ENCODE measurements at regions not wholly inside any gene's neighbourhood (a gene's known extent, or its start where the extent isn't known, plus 50 kb on each side); places are given as distances from the start of the nearest gene placed in this dataset.

DNA sequence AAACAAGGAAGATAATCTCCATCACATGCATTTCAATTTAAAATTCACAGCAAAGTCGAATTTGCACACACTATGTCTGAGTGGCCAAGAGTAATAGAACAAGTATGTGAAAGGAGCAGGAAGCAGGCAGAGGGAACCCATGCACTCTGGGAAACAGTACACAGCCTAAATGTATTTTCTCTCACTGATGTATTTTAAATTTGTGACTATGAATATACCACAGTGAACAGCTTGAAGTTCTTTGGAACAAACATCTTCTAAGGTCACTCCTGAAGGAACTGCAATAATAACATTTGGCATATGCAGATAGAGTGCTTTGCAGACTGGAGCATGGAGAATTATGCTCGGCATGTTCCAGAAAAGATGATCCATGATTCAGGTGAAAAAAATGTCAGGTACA is 223.1 kb upstream of the PKN2 start:
- TF ChIP-seq POLR2AphosphoS5 (IDR thresholded peaks at IDR 0.05) (no peak), POLR2A (IDR thresholded peaks at IDR 0.05) (no peak), EP300 (IDR thresholded peaks at IDR 0.05; ENCODE audit: low read depth) (no peak)
- TF ChIP-seq, protein P1, sequence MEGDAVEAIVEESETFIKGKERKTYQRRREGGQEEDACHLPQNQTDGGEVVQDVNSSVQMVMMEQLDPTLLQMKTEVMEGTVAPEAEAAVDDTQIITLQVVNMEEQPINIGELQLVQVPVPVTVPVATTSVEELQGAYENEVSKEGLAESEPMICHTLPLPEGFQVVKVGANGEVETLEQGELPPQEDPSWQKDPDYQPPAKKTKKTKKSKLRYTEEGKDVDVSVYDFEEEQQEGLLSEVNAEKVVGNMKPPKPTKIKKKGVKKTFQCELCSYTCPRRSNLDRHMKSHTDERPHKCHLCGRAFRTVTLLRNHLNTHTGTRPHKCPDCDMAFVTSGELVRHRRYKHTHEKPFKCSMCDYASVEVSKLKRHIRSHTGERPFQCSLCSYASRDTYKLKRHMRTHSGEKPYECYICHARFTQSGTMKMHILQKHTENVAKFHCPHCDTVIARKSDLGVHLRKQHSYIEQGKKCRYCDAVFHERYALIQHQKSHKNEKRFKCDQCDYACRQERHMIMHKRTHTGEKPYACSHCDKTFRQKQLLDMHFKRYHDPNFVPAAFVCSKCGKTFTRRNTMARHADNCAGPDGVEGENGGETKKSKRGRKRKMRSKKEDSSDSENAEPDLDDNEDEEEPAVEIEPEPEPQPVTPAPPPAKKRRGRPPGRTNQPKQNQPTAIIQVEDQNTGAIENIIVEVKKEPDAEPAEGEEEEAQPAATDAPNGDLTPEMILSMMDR (IDR thresholded peaks at IDR 0.05) = no peak
